Psoas muscle (tissue), 7 donors: ENCODE measurements at regions not wholly inside any gene's neighbourhood (a gene's known extent, or its start where the extent isn't known, plus 50 kb on each side); places are given as distances from the start of the nearest gene placed in this dataset.
"Not testable (repeated sequence)": the region's sequence is repeated elsewhere in the genome, so short reads cannot be mapped to it uniquely, and the experiment has no call there.

ENCODE experiments used
- ATAC-seq, 4 donors: fragments of 200-7000 bp; cut with Tn5 transposase; one replicate each; pipeline ENCODE4 v1.9.1; 2020; ENCODE audit warnings: moderate library complexity in 3 of 4, mild to moderate bottlenecking in 2 of 4
- DNase-seq, 2 donors: peaks; one replicate each; pipeline ENCODE4 v3.0.0-alpha.2; 2020
- H3K27ac ChIP-seq: fragments of 200-600 bp; one replicate; pipeline ENCODE4 v1.8.0; 2022
- H3K27me3 ChIP-seq, 3 donors: fragments of 200-600 bp in 1 of 3; one replicate each; pipeline versions ENCODE4 v1.6.1 to v1.8.0; 2013 to 2022; ENCODE audit warnings: low read length in 2 of 3, mild to moderate bottlenecking in 2 of 3, moderate library complexity in 1 of 3; ENCODE audit not compliant: insufficient read depth in 3 of 3
- H3K36me3 ChIP-seq, 2 donors: fragments of 200-600 bp in 1 of 2; one replicate each; pipeline versions ENCODE4 v1.6.1 to v1.8.0; 2013 to 2022; ENCODE audit warnings: low read depth in 1 of 2, mild to moderate bottlenecking in 1 of 2, moderate library complexity in 1 of 2; ENCODE audit not compliant: insufficient read depth in 1 of 2
- H3K4me1 ChIP-seq: fragments of 200-600 bp; one replicate; pipeline ENCODE4 v1.8.0; 2022
- H3K4me3 ChIP-seq: fragments of 200-600 bp; one replicate; pipeline ENCODE4 v1.8.0; 2022; ENCODE audit warnings: mild to moderate bottlenecking
- H3K9me3 ChIP-seq: fragments of 200-600 bp; one replicate; pipeline ENCODE4 v1.8.0; 2022
- CTCF ChIP-seq: fragments of 200-600 bp; IDR thresholded peaks from one replicate; pipeline ENCODE4 v1.8.0; 2022; ENCODE audit warnings: antibody characterized with exemption
- WGBS, 3 donors: extraction: QIAGEN DNeasy Blood & Tissue Kit; methylation state at CpG; one replicate each; pipeline versions ENCODE4 v1.1.6 to v1.1.7; 2013; 5-methylcytosine and 5-hydroxymethylcytosine counted together
- intact Hi-C, 2 donors: fragments of 100-400 bp; cut with DNase I; formaldehyde crosslinking; loops; one replicate each; pipeline versions ENCODE4 v1.11.0 to v1.14.2; 2022
- donor health status: healthy with polysubstance abuse.
- donor health status: DM: no; HTN: no; CAD: no; lungs with moderate emphysema.
- donor health status: Bipolar disorder and iron deficiency.
- donor health status: healthy.
- donor health status: DM: yes; HTN: yes; CAD: no.
- donor health status: DM: no; HTN: no; CAD: no.
- donor health status: DM: yes; HTN: yes; CAD: no.

GRCh38 chr5:26495437-26495836, 542.9 kb downstream of the CDH9 start:
- no peaks in the 10 kb centered on the region for H3K27me3 ChIP-seq
- ATAC-seq, result no peak
- no peak for TF ChIP-seq CTCF
- H3K27ac ChIP-seq, result no peak overlapping the region
- no peak overlapping the region for H3K4me3 ChIP-seq
- 50 to 61% (median 57%) methylated on average over 2 of the region's 2 CpGs for WGBS, 3 donors
- no peak for DNase-seq
- H3K9me3 ChIP-seq, result peaks cover 6% of the 10 kb centered on the region
- intact Hi-C loops, result no loop called here
- no peaks in the 10 kb centered on the region for H3K4me1 ChIP-seq
- no peaks in the 10 kb centered on the region for H3K36me3 ChIP-seq

- TF ChIP-seq CTCF, result no peak
- no peak for ATAC-seq
- Histone ChIP-seq H3K27ac (no peak overlapping the region), H3K27me3 (no peaks in the 10 kb centered on the region), H3K36me3 (no peaks in the 10 kb centered on the region), H3K9me3 (peaks cover 6% of the 10 kb centered on the region), H3K4me3 (no peak overlapping the region), H3K4me1 (no peaks in the 10 kb centered on the region)
- intact Hi-C loops, result no loop called here
- 65 to 87% (median 83%) methylated on average over 2 of the region's 2 CpGs for WGBS, 3 donors
- DNase-seq, result no peak
Observed at GRCh38 chr5:26492906-26493459, 545.4 kb downstream of the CDH9 start.

GRCh38 chr5:26487553-26487952, 550.8 kb downstream of the CDH9 start:
- intact Hi-C loops, result no loop called here
- no peaks in the 10 kb centered on the region for H3K36me3 ChIP-seq
- H3K9me3 ChIP-seq, result no peaks in the 10 kb centered on the region
- H3K27ac ChIP-seq, result no peak overlapping the region
- no peak overlapping the region for H3K4me3 ChIP-seq
- H3K4me1 ChIP-seq, result no peaks in the 10 kb centered on the region
- DNase-seq, result no peak
- TF ChIP-seq CTCF, result no peak
- ATAC-seq, result no peak
- 65 to 89% (median 72%) methylated on average over 3 of the region's 3 CpGs for WGBS, 3 donors
- no peaks in the 10 kb centered on the region for H3K27me3 ChIP-seq

GRCh38 chr5:26486631-26487030, 551.8 kb downstream of the CDH9 start:
- no peak overlapping the region for H3K4me3 ChIP-seq
- ATAC-seq (no peak), DNase-seq (no peak)
- no peaks in the 10 kb centered on the region for H3K36me3 ChIP-seq
- H3K9me3 ChIP-seq, result no peaks in the 10 kb centered on the region
- no peak overlapping the region for H3K27ac ChIP-seq
- WGBS, 3 donors, result 85 to 92% (median 91%) methylated on average over 3 of the region's 3 CpGs
- no peak for TF ChIP-seq CTCF
- intact Hi-C loops, result no loop called here
- H3K27me3 ChIP-seq, result no peaks in the 10 kb centered on the region
- no peaks in the 10 kb centered on the region for H3K4me1 ChIP-seq

- H3K4me1 ChIP-seq, H3K27me3 ChIP-seq, ATAC-seq, H3K4me3 ChIP-seq, H3K36me3 ChIP-seq, intact Hi-C loops, H3K27ac ChIP-seq, H3K9me3 ChIP-seq: not testable (repeated sequence)
- 93 to 96% (median 95%) methylated on average over 45 to 46 of the region's 46 CpGs for WGBS, 3 donors
- DNase-seq, result peak in 1 of 2 donors; percentile 52
Observed at GRCh38 chr5:26485146-26485860, 553.1 kb downstream of the CDH9 start.
